K562 (cell line): ENCODE measurements at regions not wholly inside any gene's neighbourhood (a gene's known extent, or its start where the extent isn't known, plus 50 kb on each side); places are given as distances from the start of the nearest gene placed in this dataset.

Source experiments
- TF ChIP-seq, protein P1 (sequence below), 2 experiments: fragments of 450-650 bp; formaldehyde crosslinking in 1 of 2; IDR thresholded peaks; 2 replicates each; pipeline versions ENCODE4 v1.4.0 to v1.6.1; 2014 to 2020; ENCODE audit warnings: mild to moderate bottlenecking in 2 of 2, borderline replicate concordance in 1 of 2, low read depth in 1 of 2
- TF ChIP-seq, protein P2 (sequence below): fragments of 450-650 bp; IDR thresholded peaks from 2 replicates; pipeline ENCODE4 v1.7.0; 2016; ENCODE audit warnings: borderline replicate concordance

DNA sequence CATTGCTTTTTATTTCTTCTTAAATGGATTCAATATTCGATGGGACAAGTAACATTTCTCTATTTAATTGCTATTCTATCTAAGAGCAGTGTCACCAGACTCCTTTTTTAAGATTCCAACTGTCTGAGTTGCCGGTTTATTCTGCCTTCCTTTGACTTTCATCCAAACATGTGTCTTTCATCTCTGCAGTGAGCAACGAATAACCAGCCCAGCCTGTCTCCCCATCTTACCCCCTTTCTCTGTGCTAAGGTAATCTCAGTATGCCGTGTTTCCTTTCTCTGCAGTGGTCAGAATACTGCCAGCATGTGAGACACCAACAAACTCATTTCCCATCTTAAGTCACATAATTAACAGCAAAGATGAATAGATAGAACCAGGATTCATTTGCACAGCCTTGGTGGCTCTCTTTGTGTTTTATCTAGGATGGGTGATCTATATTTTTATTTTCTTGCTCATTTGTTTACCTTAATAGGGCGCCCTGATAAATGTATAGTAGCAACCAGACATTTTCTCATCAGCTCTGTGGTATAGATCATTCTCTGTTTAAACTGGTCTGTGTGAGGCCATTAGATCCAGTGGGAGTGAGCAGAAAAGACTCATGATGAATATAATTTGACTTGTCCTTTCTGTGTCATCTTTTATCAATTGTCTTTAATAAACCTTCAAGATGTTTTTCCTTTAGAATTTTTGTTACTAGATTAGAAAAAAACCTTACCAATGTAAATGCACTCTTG lies 394.8 kb upstream of the IGFBP7 start (continued):
- TF ChIP-seq, protein P1, sequence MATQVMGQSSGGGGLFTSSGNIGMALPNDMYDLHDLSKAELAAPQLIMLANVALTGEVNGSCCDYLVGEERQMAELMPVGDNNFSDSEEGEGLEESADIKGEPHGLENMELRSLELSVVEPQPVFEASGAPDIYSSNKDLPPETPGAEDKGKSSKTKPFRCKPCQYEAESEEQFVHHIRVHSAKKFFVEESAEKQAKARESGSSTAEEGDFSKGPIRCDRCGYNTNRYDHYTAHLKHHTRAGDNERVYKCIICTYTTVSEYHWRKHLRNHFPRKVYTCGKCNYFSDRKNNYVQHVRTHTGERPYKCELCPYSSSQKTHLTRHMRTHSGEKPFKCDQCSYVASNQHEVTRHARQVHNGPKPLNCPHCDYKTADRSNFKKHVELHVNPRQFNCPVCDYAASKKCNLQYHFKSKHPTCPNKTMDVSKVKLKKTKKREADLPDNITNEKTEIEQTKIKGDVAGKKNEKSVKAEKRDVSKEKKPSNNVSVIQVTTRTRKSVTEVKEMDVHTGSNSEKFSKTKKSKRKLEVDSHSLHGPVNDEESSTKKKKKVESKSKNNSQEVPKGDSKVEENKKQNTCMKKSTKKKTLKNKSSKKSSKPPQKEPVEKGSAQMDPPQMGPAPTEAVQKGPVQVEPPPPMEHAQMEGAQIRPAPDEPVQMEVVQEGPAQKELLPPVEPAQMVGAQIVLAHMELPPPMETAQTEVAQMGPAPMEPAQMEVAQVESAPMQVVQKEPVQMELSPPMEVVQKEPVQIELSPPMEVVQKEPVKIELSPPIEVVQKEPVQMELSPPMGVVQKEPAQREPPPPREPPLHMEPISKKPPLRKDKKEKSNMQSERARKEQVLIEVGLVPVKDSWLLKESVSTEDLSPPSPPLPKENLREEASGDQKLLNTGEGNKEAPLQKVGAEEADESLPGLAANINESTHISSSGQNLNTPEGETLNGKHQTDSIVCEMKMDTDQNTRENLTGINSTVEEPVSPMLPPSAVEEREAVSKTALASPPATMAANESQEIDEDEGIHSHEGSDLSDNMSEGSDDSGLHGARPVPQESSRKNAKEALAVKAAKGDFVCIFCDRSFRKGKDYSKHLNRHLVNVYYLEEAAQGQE (IDR thresholded peaks at IDR 0.05; ENCODE audit: borderline replicate concordance): no peak
- TF ChIP-seq, protein P1 (CRISPR knock-in tag; IDR thresholded peaks at IDR 0.05; ENCODE audit: low read depth): no peak
- TF ChIP-seq, protein P2, sequence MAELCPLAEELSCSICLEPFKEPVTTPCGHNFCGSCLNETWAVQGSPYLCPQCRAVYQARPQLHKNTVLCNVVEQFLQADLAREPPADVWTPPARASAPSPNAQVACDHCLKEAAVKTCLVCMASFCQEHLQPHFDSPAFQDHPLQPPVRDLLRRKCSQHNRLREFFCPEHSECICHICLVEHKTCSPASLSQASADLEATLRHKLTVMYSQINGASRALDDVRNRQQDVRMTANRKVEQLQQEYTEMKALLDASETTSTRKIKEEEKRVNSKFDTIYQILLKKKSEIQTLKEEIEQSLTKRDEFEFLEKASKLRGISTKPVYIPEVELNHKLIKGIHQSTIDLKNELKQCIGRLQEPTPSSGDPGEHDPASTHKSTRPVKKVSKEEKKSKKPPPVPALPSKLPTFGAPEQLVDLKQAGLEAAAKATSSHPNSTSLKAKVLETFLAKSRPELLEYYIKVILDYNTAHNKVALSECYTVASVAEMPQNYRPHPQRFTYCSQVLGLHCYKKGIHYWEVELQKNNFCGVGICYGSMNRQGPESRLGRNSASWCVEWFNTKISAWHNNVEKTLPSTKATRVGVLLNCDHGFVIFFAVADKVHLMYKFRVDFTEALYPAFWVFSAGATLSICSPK: no peak
